Amniotic stem cell (primary cell): ENCODE measurements at regions not wholly inside any gene's neighbourhood (a gene's known extent, or its start where the extent isn't known, plus 50 kb on each side); places are given as distances from the start of the nearest gene placed in this dataset.

Source experiments
- DNase-seq: peaks from one replicate; lab custom pipeline; 2025; lab: John Stamatoyannopoulos, UW

GRCh38 chr6:19268117-19268516 is 569.1 kb upstream of the ID4 start:
- no peak for DNase-seq

GRCh38 chr6:19268718-19269117 is 568.5 kb upstream of the ID4 start:
- DNase-seq = no peak

- no peak for DNase-seq
Observed at GRCh38 chr6:19269341-19269898, 567.8 kb upstream of the ID4 start.

GRCh38 chr6:19270616-19271015 is 566.6 kb upstream of the ID4 start:
- DNase-seq = no peak

GRCh38 chr6:19279273-19279684 is 557.9 kb upstream of the ID4 start:
- DNase-seq = no peak

- no peak for DNase-seq
Observed at GRCh38 chr6:19287928-19288327, 549.2 kb upstream of the ID4 start.

- no peak for DNase-seq
Observed at GRCh38 chr6:19289457-19289856, 547.7 kb upstream of the ID4 start.

- DNase-seq = no peak
Observed at GRCh38 chr6:19297880-19298279, 539.3 kb upstream of the ID4 start.

GRCh38 chr6:19298421-19298820 is 538.7 kb upstream of the ID4 start:
- DNase-seq = no peak

GRCh38 chr6:19299129-19299528 is 538.0 kb upstream of the ID4 start:
- no peak for DNase-seq

GRCh38 chr6:19301980-19302379 is 535.2 kb upstream of the ID4 start:
- DNase-seq = no peak

- no peak for DNase-seq
Observed at GRCh38 chr6:19303383-19303782, 533.8 kb upstream of the ID4 start.

GRCh38 chr6:19309661-19310060 is 527.5 kb upstream of the ID4 start:
- no peak for DNase-seq

- no peak for DNase-seq
Observed at GRCh38 chr6:19311786-19312185, 525.4 kb upstream of the ID4 start.

- DNase-seq = no peak
Observed at GRCh38 chr6:19312241-19312978, 524.8 kb upstream of the ID4 start.

GRCh38 chr6:19317431-19317986 is 519.7 kb upstream of the ID4 start:
- DNase-seq = no peak

- DNase-seq = no peak
Observed at GRCh38 chr6:19319005-19319404, 518.2 kb upstream of the ID4 start.

GRCh38 chr6:19320111-19320581 is 517.0 kb upstream of the ID4 start:
- DNase-seq = no peak

- DNase-seq = no peak
Observed at GRCh38 chr6:19322691-19323485, 514.3 kb upstream of the ID4 start.

- DNase-seq = no peak
Observed at GRCh38 chr6:19324376-19324775, 512.8 kb upstream of the ID4 start.

GRCh38 chr6:19325335-19325789 is 511.8 kb upstream of the ID4 start:
- DNase-seq = no peak

GRCh38 chr6:19327241-19327640 is 509.9 kb upstream of the ID4 start:
- DNase-seq = no peak

- DNase-seq = no peak
Observed at GRCh38 chr6:19327661-19328060, 509.5 kb upstream of the ID4 start.
